ENCODE measurements at regions not wholly inside any gene's neighbourhood (a gene's known extent, or its start where the extent isn't known, plus 50 kb on each side); places are given as distances from the start of the nearest gene placed in this dataset.

- no peak for TF ChIP-seq CTCF (conservative IDR thresholded peaks at IDR 0.05; ENCODE audit: low read length)
- TF ChIP-seq EZH2phosphoT487 (IDR thresholded peaks at IDR 0.05; ENCODE audit: borderline replicate concordance, low read depth, low read length), result no peak
Observed at GRCh38 chr1:217281332-217281731, 349.6 kb downstream of the GPATCH2 start.

Data from OCI-LY7 (cell line).